Erythroblast (primary cell): ENCODE measurements at regions not wholly inside any gene's neighbourhood (a gene's known extent, or its start where the extent isn't known, plus 50 kb on each side); places are given as distances from the start of the nearest gene placed in this dataset.

ENCODE experiments used
- GATA1 ChIP-seq: IDR thresholded peaks from 2 replicates; pipeline ENCODE4 v1.6.1; 2011; ENCODE audit warnings: low read depth, mild to moderate bottlenecking, control low read depth, low read length, moderate library complexity
- POLR2A ChIP-seq: IDR thresholded peaks from 2 replicates; pipeline ENCODE4 v1.6.1; 2011; ENCODE audit warnings: mild to moderate bottlenecking, low read length

- TF ChIP-seq POLR2A (no peak), GATA1 (no peak)
Observed at GRCh38 chr2:34365512-34365911, 766.4 kb upstream of the FAM98A start.
